ENCODE measurements at regions not wholly inside any gene's neighbourhood (a gene's known extent, or its start where the extent isn't known, plus 50 kb on each side); places are given as distances from the start of the nearest gene placed in this dataset.

GRCh38 chr16:6124136-6124535, 1026.5 kb upstream of the EEF2KMT start:
- CTCF ChIA-PET, result no interaction called here

GRCh38 chr16:6122401-6122800, 1024.8 kb upstream of the EEF2KMT start:
- intact Hi-C loops (cut with micrococcal nuclease), result no loop called here
- Histone ChIP-seq H3K27me3 (ENCODE audit: low read length) (no peaks in the 10 kb centered on the region), H3K4me3 (ENCODE audit: low read length) (no peak overlapping the region), H3K9me3 (ENCODE audit: low read length) (no peaks in the 10 kb centered on the region), H3F3A (ENCODE audit: low read length, unreplicated experiment) (no peaks in the 10 kb centered on the region), H3K79me2 (ENCODE audit: low read length) (no peaks in the 10 kb centered on the region), H3K9ac (ENCODE audit: low read length) (no peak overlapping the region), H3K27ac (ENCODE audit: low read length) (no peak overlapping the region), H3K4me2 (ENCODE audit: low read length) (no peak overlapping the region), H3K36me3 (ENCODE audit: low read depth, low read length) (no peaks in the 10 kb centered on the region), H3K9me2 (replicated peaks; ENCODE audit: low read length) (no peaks in the 10 kb centered on the region), H3K4me1 (ENCODE audit: insufficient read depth, low read length) (no peaks in the 10 kb centered on the region), H4K20me1 (ENCODE audit: low read length) (no peaks in the 10 kb centered on the region), H2AFZ (ENCODE audit: low read length) (no peak overlapping the region)
- ChIA-PET POLR2A (ENCODE audit: unreplicated experiment) (no interaction called here), CTCF (no interaction called here)
- DNase-seq (no peak), ATAC-seq (no peak)
- TF ChIP-seq CTCF (conservative IDR thresholded peaks at IDR 0.05; ENCODE audit: low read depth, low read length) (no peak), EZH2 (IDR thresholded peaks at IDR 0.05; ENCODE audit: low read length, unreplicated experiment) (no peak), EZH2phosphoT487 (IDR thresholded peaks at IDR 0.05; ENCODE audit: borderline replicate concordance, low read length) (no peak)
- no TSS peak for BruUV-seq (replicated peaks)

More at GRCh38 chr16:6124136-6124535, 1026.5 kb upstream of the EEF2KMT start:
- no peaks in the 10 kb centered on the region for H3K36me3 ChIP-seq (ENCODE audit: low read depth, low read length)
- TF ChIP-seq EZH2 (IDR thresholded peaks at IDR 0.05; ENCODE audit: low read length, unreplicated experiment), result no peak
- no peak for TF ChIP-seq EZH2phosphoT487 (IDR thresholded peaks at IDR 0.05; ENCODE audit: borderline replicate concordance, low read length)
- no peak for TF ChIP-seq CTCF (conservative IDR thresholded peaks at IDR 0.05; ENCODE audit: low read depth, low read length)
- no peaks in the 10 kb centered on the region for H3K27me3 ChIP-seq (ENCODE audit: low read length)
- POLR2A ChIA-PET (ENCODE audit: unreplicated experiment), result no interaction called here
- H3K9me2 ChIP-seq (replicated peaks; ENCODE audit: low read length), result no peaks in the 10 kb centered on the region
- ATAC-seq, result no peak
- no peaks in the 10 kb centered on the region for H3K9me3 ChIP-seq (ENCODE audit: low read length)
- H3F3A ChIP-seq (ENCODE audit: low read length, unreplicated experiment), result no peaks in the 10 kb centered on the region
- no peaks in the 10 kb centered on the region for H3K4me1 ChIP-seq (ENCODE audit: insufficient read depth, low read length)
- no peaks in the 10 kb centered on the region for H3K79me2 ChIP-seq (ENCODE audit: low read length)
- intact Hi-C loops (cut with micrococcal nuclease), result no loop called here
- DNase-seq, result no peak
- H3K4me2 ChIP-seq (ENCODE audit: low read length), result no peak overlapping the region
- no peak overlapping the region for H3K4me3 ChIP-seq (ENCODE audit: low read length)
- no TSS peak for BruUV-seq (replicated peaks)
- H2AFZ ChIP-seq (ENCODE audit: low read length), result no peak overlapping the region
- H3K9ac ChIP-seq (ENCODE audit: low read length), result no peak overlapping the region
- H4K20me1 ChIP-seq (ENCODE audit: low read length), result no peaks in the 10 kb centered on the region
- H3K27ac ChIP-seq (ENCODE audit: low read length), result no peak overlapping the region

GRCh38 chr16:6114691-6115090, 1017.1 kb upstream of the EEF2KMT start:
- no peaks in the 10 kb centered on the region for H3K79me2 ChIP-seq (ENCODE audit: low read length)
- H3K36me3 ChIP-seq (ENCODE audit: low read depth, low read length), result no peaks in the 10 kb centered on the region
- no peak for TF ChIP-seq EZH2phosphoT487 (IDR thresholded peaks at IDR 0.05; ENCODE audit: borderline replicate concordance, low read length)
- TF ChIP-seq CTCF (conservative IDR thresholded peaks at IDR 0.05; ENCODE audit: low read depth, low read length), result no peak
- TF ChIP-seq EZH2 (IDR thresholded peaks at IDR 0.05; ENCODE audit: low read length, unreplicated experiment), result no peak
- intact Hi-C loops (cut with micrococcal nuclease), result no loop called here
- H3K4me2 ChIP-seq (ENCODE audit: low read length), result no peak overlapping the region
- H3F3A ChIP-seq (ENCODE audit: low read length, unreplicated experiment), result no peaks in the 10 kb centered on the region
- ChIA-PET POLR2A (ENCODE audit: unreplicated experiment) (no interaction called here), CTCF (no interaction called here)
- no peaks in the 10 kb centered on the region for H3K9me3 ChIP-seq (ENCODE audit: low read length)
- ATAC-seq (no peak), DNase-seq (no peak)
- H2AFZ ChIP-seq (ENCODE audit: low read length), result no peak overlapping the region
- H3K4me3 ChIP-seq (ENCODE audit: low read length), result no peak overlapping the region
- no peaks in the 10 kb centered on the region for H3K4me1 ChIP-seq (ENCODE audit: insufficient read depth, low read length)
- no peak overlapping the region for H3K9ac ChIP-seq (ENCODE audit: low read length)
- BruUV-seq (replicated peaks), result no TSS peak
- H3K9me2 ChIP-seq (replicated peaks; ENCODE audit: low read length), result no peaks in the 10 kb centered on the region
- H3K27me3 ChIP-seq (ENCODE audit: low read length), result no peaks in the 10 kb centered on the region
- no peak overlapping the region for H3K27ac ChIP-seq (ENCODE audit: low read length)
- no peaks in the 10 kb centered on the region for H4K20me1 ChIP-seq (ENCODE audit: low read length)
